LHCN-M2 (cell line): ENCODE measurements at regions not wholly inside any gene's neighbourhood (a gene's known extent, or its start where the extent isn't known, plus 50 kb on each side); places are given as distances from the start of the nearest gene placed in this dataset.
"Not testable (repeated sequence)": the region's sequence is repeated elsewhere in the genome, so short reads cannot be mapped to it uniquely, and the experiment has no call there.

ENCODE experiments used
- DNase-seq: peaks from one replicate; pipeline ENCODE4 v3.0.0-alpha.2; 2012; ENCODE audit warnings: low read depth

- DNase-seq, result no peak
Measured at GRCh38 chr18:42544901-42545300, 570.6 kb downstream of the RIT2 start.

DNA sequence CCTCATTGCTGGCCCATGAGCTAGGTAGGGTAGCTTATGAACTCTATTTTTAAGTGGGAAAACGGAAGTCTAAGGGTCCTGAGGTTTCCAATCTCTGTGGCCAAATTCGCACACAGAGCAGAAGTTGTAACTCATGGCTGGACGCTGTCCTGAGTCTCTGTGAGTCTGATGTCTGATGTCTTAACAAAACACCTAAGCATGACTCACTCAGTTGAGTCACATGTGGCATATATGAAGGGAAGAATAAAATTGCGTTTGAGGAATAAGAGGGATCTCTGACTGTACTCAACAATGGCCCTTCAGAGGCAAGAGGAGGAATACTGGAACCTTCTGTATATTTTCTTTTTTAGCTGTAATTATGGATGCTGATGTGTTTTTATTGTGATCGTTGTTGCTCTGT lies 569.7 kb downstream of the RIT2 start:
- peak; percentile 5 for DNase-seq

GRCh38 chr18:42548493-42548892 lies 567.0 kb downstream of the RIT2 start:
- DNase-seq, result no peak

DNA sequence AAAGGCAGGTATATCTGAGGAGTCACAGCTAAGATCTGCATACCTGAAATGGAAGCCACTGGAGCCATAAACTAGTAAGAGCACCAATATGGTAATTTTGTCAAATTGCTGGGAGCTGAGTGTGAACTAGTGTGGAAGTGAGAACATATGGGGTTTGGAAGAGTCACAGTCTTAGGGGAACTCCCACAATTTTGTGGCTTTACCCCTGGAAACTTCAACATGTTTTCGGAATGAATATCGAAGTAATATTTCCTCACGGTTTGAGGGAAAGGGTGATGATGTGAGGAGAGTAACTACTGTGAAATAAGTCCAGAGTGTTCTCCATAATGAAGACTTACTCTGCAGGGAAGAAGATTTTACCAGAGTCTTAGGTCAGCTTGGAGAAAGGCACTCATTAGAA lies 565.9 kb downstream of the RIT2 start:
- no peak for DNase-seq

- not testable (repeated sequence) for DNase-seq
Measured at GRCh38 chr18:42552559-42552958, 562.9 kb downstream of the RIT2 start.

GRCh38 chr18:42559069-42559690 lies 556.3 kb downstream of the RIT2 start:
- DNase-seq, result no peak

GRCh38 chr18:42561521-42561920 lies 554.0 kb downstream of the RIT2 start:
- DNase-seq, result no peak

- no peak for DNase-seq
Measured at GRCh38 chr18:42563995-42564394, 551.5 kb downstream of the RIT2 start.

DNA sequence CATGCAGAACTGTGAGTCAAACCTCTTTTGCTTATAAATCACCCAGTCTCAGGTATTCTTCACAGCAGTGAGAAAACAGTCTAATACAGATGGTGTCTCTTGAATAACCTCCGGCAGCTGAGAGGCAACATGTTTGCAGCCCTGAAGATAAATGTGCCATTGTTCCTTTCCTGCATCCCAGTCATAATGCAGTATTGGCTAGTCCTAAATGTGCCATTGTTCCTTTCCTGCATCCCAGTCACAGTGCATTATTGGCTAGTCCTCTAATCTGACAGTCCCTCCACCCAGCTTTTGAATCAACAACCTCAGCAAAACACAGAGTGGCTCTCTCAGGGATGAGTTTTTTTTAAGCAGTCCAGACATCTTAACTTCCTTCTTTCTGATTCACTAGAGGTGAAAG lies 550.7 kb downstream of the RIT2 start:
- no peak for DNase-seq

GRCh38 chr18:42568773-42569172 lies 546.7 kb downstream of the RIT2 start:
- no peak for DNase-seq

DNA sequence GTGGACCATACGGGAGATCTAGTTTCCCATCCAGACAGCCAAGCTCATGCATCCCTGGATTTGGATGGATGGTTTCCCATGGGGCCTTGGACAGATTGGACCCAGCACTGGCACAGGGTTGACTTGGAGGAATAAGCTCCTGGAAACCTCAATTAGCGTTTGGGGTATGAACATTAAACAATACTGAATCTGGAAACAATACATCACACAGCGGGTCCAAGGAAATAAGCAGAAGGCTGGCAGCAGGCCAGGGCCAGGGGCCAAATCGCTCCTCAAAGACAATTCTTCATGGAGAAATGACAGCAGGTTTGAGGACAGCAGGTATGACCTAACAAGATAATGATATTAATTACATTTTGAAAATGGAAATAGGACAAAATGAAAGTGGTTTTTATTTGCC lies 540.6 kb downstream of the RIT2 start:
- DNase-seq, result no peak

- DNase-seq, result no peak
Measured at GRCh38 chr18:42576124-42576523, 539.4 kb downstream of the RIT2 start.

- DNase-seq, result no peak
Measured at GRCh38 chr18:42578792-42579191, 536.7 kb downstream of the RIT2 start.

- DNase-seq, result no peak
Measured at GRCh38 chr18:42582266-42582665, 533.2 kb downstream of the RIT2 start.

DNA sequence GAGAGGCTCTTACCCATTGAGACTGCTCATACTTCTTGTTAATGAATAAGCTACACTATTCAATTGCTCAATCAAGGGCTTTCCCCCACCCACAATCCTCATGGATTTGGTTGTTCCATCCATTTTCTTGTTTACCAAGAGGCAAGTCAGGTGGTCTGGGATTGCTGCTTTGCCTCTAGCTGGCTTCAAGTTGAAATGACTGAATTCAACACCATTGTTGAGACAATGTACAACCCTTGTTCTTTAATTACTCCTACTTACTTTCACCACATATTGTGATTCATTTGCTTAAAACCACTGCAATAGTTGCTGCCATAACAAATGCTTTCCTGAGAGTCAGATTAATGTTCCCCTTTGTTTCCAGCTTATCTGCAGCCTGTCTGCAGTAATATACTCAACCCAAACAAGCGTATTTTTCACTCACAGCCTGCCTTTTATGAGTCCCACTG lies 532.2 kb downstream of the RIT2 start:
- DNase-seq, result no peak

DNA sequence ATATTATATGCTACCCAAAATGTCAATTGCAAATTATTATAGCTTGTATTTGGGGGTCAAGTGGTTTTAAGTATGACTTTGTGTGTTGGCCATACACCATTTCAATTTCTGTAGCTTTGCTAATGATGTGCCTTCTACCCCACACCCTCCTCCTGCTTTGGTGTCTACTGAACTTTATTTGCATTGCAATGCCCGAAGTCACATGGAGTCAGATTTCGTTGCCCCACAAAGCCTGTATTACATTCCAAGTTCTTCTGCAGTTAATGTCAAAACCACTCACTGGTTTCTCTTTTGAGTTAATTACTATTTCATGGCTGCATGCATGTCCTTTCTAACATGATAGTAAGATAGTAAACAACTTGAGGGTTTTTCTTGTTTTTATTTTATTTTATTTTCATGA lies 528.9 kb downstream of the RIT2 start:
- no peak for DNase-seq

GRCh38 chr18:42588786-42589185 lies 526.7 kb downstream of the RIT2 start:
- no peak for DNase-seq

DNA sequence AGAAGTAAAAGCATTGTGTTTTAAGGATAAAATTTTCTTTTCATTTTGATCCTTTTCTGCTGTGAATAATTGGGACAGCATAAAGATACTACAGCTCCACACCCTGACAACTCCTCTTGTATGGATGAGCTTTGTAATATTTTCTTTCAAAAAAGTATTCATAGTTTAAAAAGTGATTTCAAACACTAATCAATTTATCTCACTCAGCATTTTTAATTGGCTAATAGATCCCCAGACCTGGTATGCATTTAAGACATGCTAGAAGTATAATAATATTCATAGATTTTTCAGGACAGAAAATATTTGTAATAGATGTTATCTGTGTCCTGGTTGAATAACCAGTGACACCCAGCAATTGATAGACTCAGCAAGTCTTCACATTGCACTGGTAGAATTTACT lies 510.7 kb downstream of the RIT2 start:
- no peak for DNase-seq

- no peak for DNase-seq
Measured at GRCh38 chr18:42606886-42607495, 508.5 kb downstream of the RIT2 start.

- DNase-seq, result no peak
Measured at GRCh38 chr18:42611134-42611533, 504.4 kb downstream of the RIT2 start.

DNA sequence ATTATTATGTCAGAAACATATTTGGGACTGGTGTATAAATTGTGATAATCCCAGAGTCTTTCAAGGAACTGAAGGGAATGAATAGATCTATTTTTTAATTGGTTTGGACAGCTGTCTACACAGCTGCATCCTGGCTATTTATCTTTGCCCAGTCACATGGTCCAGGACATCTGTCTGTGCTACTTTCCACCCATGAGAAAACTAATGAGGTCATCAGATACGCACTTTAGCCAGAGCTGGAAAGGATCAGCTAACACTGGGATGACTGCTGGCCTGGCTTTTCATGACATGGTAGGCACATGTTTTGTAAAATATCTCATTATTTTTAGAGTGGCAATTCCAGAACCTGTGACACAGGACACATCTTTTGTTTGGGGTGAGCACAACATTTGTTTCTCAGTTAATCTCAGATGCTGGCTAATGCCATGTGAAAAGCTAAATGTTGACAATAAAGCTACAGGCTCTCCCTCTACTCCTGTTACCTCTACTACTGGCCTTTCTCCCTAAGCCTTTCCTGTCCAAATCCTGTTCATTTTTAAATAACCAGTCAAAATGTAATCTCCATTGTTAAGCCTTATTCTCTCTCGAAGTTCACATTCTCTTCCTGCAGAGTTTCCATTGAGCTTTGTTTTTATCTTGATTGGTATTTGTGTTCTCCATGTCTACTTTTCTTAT lies 500.7 kb downstream of the RIT2 start:
- DNase-seq, result no peak

DNA sequence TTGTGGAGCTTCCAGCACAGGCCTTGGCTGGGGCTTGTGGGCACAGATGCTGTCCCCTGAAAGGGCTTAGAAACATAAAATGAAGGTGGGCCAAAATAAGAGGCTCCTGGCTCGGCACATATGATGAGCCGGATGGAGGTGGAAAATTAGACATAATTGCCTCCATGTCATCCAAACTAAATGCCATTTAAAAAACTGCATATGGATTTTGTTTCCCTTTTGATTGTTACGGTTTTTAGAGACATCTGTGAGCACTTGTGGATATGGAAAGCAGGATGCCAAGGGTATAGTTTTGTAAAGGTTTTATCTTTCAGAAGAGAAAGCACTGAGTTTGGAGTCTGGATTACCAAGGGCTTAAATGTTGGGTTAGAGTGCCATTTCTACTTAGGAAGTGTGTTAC lies 498.3 kb downstream of the RIT2 start:
- DNase-seq, result no peak

DNA sequence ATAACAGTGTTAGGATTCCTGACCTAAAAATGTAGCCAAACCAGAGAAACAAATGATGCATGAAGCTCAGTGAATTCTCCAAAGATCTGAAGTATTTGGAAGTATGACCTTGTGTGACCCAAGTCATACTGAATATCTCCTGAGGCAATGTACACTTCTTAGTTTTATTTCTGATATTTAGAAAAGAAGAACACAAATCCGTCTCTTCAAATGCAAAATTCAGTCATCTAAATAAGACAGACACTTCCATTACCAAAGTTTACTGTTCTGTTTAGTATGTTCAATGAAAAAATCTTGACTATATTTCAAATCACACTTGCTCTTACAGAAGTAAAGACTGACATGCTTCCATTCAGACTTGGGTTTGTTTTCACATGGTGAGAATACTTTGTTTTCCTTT lies 495.7 kb downstream of the RIT2 start:
- DNase-seq, result no peak
